Ureter (tissue), 1 donor: ENCODE measurements at regions not wholly inside any gene's neighbourhood (a gene's known extent, or its start where the extent isn't known, plus 50 kb on each side); places are given as distances from the start of the nearest gene placed in this dataset.
"Not testable (repeated sequence)": the region's sequence is repeated elsewhere in the genome, so short reads cannot be mapped to it uniquely, and the experiment has no call there.

Experiments used
- DNase-seq: peaks from one replicate; pipeline ENCODE4 v3.0.0-alpha.2; 2020; ENCODE audit warnings: low spot score
- donor health status: DM: yes; HTN: yes; CAD: no.

DNA sequence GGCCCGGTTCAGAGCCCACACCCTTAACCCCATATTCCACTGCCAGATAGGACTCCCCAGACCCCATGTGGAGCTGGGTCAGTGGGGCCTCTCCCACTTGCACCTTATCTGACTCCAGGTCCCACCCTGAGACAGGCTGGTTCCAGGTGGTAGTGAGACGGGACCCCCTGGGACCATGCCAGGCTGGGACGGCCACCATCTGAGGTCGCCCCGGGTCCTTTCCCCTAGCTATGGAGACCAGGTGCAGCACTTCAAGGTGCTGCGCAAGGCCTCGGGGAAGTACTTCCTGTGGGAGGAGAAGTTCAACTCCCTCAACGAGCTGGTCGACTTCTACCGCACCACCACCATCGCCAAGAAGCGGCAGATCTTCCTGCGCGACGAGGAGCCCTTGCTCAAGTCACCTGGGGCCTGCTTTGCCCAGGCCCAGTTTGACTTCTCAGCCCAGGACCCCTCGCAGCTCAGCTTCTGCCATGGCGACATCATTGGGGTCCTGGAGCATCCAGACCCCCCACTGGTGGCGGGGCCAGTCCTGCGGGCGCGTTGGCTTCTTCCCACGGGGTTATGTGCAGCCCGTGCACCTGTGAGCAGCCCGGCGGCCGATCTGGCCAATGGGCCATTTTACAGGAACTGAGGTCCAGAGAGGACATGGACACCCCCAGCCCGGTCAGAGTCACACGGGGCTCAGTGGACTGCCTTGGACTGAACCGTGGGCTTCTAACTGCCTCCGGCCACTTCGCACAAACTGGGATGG lies 410.5 kb upstream of the CAMK1G start:
- DNase-seq: not testable (repeated sequence)

DNA sequence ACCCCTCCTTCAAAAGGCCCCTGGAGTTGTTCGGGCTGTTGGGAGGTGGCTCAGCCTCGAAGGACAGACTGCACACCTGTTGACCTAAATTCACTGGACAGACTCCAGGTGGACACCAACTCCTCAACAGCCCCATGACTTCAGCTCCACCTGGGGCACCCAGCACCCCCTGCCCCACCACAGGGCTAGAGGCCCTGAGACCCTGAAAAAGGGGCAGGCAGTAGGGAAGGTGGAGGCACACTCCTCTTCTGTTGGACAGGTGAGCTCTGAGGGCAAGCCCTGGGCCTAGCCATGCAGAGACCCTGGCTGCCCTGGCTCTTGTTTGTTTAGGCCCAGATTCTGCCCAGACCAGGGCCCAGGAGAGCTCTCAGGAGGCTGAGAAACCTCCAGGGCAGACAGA lies 409.7 kb upstream of the CAMK1G start:
- not testable (repeated sequence) for DNase-seq

DNA sequence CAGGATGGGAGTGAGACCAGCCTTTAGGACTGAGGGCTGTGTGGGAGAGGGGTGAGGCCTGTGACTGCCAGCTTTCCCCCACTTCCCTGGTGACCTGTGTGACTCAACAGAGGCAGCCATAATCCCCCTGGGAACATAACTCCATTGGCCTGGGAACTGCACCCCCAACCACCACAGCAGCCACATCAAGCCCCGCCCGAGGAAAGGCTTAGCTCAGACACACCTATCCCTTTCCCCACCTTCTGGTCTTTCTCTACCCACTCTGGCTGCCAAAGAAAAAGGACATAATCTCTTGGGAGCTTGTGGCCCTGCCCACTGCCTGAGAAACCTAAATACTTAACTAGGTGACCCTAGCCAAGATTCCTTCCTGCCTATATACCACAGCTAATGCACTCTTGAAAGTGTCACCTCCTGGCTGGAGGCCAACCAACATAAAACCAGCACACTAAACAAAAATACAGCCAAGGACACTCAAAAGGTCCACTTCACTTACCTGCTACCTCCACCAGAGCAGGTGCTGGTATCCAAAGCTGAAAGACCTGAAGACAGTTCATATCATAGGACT lies 406.6 kb upstream of the CAMK1G start:
- DNase-seq: no peak

DNA sequence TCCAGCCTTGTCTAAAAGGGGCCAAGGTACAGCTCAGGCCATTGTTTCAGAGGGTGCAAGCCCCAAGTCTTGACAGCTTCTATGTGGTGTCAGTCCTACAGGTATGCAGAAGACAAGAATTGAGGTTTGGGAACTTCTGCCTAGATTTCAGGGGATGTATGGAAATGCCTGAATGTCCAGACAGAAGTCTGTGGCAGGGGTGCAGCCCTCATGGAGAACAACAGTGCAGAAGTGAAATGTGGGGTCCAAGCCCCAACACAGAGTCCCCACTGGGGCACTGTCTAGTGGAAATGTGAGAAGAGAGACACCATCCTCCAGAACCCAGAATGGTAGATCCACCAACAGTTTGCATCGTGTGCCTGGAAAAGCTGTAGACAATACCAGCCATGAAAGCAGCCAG lies 400.3 kb upstream of the CAMK1G start:
- DNase-seq: no peak

DNA sequence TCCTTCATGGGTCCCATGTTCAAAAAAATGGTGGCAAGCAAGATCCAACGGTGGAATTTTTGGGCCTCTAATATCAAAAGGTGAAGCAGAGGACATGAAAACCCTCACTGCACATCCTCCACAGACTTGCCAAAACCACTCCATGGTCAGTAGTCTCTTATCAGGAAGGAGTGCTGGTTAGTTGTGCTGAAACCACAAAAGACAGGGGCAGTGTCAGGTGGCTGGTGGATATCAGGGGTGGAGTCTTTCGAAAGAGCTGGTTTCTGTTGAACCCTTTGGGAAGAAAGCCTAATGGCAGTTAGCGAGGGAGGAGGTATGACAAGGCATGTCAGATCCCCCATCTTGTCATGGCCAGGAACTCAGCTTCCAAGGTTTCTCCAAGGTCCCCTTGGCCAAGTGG lies 395.9 kb upstream of the CAMK1G start:
- no peak for DNase-seq

DNA sequence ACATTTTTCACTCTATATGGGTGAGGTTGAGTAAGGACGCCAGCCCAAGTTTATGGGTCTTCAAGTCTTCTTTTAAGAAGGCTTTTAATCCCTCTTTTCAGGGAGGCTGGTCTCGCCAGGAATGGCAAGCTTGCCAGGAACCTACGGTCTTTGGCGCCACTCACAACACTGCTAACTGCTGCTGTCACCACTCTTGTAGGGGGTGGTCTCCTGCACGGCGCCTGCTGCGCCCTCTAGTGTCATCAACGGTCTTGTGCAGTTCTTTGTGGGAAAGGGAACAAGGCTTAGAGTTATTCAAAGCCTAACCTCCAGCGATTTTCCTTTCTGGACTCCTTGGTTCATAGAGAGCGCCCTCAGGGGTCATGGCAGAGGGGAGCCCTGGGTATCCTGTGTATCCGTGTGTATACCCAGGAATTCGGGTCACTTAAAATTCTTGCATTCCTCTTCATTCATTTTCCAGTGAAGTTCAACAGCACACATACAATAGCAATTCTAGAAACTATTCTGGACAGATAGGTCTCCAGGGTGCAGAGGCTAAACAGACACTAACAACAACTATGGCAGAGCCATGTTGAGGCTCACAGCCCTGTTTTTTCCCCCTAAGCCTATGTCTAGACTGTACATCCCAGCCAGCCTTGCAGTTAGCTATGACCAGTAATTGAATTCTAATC lies 392.8 kb upstream of the CAMK1G start:
- DNase-seq: no peak

DNA sequence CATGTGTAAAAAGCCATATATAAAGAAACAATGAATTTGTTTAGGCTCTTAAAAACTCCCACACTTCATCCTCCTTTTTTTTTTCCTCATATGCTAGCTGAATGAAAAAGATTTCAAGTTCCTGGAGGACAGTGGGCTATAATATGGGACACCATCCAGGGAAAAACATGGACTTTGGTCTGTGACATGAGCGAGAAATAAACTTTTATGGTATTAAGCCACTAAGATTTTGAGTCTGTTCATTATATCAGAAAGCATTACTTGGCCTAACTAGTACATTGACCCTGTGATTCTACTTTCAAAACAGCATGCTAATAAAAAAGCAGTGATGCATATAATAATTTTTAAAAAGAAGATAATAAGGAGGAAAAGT lies 392.3 kb upstream of the CAMK1G start:
- no peak for DNase-seq

DNA sequence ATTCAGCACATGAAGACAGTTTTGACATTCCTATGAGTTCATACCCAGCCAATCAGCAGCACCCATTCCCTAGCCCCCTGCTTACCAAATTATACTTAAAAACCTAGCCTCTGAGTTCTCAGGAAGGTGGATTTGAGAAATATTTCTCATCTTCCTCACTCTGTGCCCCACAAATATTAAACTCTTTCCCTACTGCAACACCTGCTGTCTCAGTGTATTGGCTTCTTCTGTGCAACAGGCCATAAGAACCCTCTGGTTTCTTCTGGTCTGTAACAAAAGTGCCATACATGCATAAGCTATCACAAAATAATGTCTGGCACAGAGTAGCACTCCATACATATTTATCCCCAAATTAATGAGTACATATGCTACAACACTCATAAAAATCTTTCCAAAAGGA lies 387.4 kb upstream of the CAMK1G start:
- no peak for DNase-seq

DNA sequence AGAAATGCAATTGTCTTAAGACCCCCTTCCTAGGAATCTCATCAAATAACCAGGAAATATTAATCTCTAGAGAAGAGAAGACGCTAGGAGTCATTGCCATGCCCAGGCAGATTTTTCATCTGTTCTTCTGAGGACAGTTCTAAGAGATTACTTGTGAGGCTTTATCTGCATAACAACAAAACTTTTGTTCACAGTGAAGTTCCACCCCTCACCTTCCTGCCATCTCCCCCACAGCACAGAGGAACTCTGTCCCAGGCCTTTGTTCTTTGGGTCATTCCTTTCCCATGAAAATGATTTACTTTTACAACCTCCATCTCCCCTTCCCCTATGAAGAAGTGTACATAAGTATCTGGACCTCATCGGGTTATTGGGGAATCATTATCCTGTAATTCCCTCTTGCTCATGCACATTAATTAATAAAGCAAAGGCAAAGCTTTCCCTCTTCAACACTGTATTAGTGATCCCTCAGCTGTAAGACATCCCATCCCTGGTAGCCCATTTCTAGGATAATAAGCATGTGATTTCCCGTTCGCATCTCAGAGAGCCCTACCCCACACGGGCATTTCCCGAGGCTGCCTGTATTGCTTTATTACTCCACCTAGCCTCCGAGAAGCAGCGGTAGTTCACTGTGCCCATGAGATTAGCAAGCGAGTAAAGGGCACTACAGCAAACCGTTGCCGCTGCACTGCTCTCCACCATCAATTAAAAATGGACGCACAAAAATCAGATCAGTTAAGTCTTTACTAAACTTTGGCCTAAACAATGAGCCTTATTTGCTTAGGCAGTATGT lies 384.4 kb upstream of the CAMK1G start:
- no peak for DNase-seq

DNA sequence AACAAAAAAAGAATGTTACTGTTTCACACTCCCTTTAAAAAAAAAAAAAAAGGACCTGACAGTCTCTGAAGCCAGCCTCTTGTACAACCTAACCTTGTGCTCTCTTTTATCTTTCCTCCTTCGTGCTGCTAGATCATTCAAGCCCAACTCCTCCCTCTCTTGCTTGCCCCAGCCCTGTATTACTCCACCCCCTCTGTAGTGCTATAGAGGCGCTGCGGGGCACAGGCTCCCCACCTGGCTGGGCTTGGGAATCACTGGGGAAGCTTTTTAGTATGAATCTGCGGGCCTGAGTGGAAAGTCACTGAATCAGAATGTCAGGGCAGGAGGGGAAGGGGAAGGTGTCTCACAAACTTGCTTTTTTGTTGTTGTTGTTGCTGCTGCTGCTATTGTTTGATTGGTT lies 383.7 kb upstream of the CAMK1G start:
- no peak for DNase-seq

DNA sequence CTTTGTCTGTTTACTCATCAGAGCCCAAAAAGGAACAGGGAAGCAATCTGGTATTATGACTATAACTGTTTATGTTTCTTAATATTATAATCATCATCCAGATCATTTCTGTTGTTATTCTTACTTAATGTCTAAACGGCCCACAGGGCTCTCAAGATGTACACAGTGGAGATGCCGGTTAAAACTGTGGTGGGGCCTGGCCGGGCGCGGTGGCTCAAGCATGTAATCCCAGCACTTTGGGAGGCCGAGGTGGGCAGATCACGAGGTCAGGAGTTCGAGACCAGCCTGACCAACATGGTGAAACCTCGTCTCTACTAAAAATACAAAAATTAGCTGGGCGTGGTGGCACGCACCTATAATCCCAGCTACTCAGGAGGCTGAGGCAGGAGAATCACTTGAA lies 381.2 kb upstream of the CAMK1G start:
- DNase-seq: not testable (repeated sequence)

DNA sequence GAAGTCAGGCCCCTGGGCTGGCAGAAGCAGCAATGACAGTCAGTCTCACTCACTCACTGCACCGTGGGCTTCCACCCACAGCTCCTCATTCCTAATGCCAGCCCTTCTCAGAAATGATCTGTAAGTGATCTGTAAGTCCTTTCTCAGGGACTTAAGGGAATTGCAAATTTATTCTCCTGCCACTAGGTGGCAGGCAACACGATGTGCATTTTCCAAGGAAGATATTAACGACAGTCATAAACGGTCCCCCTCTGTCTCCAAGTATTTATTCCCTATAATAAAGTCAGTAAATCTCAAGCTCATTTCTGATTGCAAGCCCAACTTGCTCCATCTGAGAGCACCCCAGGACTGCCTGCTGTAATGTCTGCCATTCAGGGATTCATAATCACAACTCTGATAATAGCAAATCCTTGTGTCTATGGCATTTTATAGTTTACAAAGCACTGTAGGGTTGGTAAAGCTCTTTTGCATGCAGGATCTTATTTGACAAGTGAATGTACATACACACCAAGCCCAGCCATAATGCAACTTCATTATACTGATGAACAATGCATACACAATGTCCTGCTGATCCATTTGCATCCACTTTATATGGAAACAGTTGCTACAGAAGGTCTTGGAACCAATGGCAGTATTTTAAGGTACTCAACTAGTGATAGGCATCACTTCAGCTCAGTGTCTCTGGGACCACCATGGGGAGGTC lies 380.5 kb upstream of the CAMK1G start:
- DNase-seq: no peak

DNA sequence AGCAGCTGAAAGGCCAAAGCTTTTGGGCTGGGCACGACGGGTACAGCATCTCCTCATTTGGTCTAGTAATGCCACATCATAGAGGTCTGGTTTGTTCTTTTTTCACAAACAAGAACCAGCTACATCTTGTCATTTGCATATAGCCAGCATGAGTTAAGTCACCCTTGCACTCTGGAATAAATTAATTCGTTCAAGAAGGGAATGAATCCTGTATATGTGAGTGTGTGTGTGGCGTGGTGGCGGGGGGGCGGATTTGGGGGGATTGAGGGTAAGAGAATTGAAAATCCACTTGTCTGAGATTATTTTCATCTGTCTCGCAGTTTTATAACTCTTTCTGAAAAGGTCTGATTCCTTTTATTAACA lies 380.0 kb upstream of the CAMK1G start:
- no peak for DNase-seq

DNA sequence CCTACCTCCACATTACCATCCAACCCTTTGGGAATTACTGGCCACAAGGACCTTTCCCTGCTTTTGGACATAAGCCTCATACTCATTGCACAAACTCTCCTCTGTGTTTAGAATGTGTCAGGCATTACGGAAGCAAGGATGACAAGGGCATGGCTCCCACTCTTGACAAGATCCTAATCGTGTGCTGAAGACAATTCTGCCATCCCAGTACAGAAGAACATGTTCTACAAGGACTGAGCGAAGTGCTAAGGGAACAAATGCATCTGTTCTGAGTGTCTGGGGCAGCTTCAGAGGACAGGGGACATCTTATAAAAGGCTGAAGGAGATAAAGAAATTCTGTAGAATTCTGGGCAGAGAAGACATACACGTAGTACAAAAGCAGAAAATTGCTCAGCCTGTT lies 378.5 kb upstream of the CAMK1G start:
- DNase-seq: no peak

DNA sequence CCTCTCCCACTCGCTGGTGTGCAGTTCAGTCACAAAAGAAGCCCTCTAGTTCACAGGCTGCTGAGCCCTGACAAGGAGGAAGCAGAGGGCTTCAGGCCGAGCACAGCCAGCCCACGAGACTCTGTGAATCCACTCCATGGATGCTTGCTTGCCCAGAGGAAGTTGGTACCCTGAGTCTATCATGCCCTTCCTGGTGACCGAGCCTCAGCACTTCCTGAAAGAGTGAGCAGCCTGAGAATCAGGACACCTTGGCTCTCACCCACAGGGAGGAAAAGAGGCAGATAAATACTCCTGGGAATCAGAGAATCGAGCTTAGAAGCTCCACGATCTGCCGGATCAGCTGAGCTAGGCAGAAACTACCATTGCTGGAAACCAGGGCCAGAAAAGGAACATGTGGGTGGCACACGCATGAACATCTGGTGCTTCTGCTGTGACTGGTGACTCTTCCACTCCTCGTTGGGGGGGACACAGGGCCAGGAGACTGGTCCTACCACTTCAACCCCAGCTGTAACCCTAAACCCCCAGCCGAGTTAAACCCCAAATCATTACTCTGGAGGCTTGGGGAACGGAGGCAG lies 376.3 kb upstream of the CAMK1G start:
- DNase-seq: no peak

DNA sequence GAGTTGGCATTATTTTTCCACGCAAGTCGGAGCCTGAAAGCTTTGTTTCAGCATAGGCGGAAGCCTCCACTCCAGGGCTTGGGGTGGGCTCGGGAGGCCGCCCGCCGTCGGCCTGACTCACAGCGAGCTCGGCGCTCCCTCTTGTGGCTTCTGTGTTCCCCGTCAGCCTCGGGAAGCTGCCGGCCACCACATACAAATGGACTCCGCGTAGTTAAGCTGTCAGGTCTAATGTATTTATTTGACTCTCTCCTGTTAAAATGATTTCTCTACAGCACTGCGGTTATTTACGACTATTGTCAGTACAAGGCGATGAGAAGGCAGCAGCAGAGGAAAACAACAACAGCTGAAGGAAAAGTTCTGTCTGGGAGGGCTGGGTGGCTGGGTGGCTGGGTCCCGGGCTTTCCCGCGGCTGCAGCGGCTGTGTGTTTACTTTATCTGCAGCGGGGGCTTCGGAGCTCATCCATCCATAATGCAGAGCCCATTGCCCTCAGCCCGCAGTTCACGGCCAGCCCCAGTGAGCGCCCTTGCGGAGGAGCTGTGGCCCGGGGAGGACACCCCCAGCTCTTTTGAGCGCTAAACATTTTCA lies 375.7 kb upstream of the CAMK1G start:
- DNase-seq: peak; percentile 66

DNA sequence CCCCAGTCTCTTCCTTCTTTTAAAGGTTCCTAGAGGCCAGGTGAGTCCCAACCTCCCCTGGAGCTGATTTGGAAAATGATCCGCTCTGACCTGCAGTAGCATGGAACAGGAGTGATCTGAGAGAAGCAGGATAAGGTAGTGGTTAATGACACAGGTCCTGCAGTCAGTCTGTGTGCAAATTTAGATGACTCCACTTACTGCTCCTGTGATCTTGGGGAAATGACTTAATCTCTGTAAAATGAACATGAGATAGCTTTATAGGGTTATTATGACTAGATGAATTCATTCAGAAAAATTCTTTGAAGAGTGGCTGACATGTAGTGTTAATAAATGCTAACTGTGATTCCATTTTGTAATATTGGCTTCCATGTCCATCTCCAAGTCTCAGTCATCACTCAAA lies 374.9 kb upstream of the CAMK1G start:
- no peak for DNase-seq

DNA sequence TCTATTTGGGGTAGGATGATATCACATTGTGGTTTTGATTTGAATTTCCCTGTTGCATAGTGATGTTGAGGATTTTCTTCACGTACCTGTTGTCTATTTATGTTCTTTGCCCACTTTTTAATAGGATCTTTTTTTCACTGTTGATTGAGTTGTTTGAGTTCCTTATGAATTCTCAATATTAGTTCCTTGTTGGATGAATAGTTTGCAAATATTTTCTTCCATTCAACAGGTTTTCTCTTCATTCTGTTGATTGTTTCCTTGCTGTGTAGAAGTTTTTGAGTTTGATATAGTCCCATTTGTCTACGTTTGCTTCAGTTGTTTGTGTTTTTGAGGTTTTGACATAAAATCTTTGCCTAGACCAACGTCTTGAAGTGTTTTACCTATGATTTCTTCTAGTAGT lies 369.5 kb upstream of the CAMK1G start:
- no peak for DNase-seq

DNA sequence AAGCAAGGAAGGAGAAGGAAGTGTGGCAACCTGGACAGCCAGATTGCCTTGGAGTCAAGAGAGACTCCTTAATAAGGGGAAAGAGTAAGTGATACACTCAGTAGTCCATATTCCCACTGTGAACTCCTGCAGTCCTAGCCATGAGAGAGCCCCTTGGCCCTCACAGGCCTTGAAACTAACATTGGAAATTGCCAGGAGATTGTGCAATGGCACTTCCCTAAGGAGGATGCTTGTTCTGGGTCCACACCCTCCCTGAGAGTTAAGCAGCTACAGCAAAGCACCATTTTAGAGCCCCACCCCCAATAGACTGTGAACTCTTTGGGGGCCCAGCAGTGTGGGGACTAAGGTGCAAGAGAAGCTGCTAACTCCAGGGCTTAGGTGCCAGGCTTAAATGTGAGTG lies 367.7 kb upstream of the CAMK1G start:
- DNase-seq: no peak

DNA sequence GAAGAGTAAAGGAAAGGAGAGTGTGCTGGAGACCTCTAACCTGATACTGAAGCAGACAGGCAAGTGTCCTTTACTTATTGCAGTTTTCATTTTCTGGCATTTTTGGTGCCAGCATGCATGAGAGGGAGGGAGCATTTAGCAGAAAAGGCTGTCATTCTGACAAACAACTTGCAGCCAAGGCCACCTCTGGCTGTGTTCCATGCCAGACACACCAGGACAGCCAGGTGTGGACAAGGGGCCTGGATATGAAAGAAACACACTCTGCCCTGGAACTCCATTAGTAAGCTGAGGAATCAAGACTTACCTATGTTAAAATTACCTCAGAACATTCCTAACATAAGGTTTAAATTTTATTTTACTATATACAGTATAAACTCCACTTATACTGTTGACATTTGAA lies 365.4 kb upstream of the CAMK1G start:
- DNase-seq: no peak

DNA sequence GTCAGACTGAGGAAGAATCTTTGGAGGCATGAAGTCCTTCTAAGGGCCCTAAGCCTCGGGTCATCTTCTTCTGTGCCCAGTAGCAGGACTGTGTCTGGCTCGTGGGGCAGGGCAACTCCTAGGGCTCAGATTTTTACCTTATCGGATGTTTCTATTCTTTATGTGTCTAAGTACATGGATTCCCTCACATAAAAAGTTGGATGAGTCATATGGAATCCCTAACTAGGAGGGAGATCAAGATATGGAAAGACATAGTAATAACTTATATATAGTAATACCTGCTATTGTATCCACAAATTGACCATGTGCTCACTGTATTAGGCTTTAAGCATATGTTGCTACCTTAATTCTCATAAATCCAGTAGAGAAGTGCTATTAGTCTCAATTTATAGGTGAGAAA lies 364.5 kb upstream of the CAMK1G start:
- no peak for DNase-seq
